HG03439 (cell line): ENCODE measurements at regions not wholly inside any gene's neighbourhood (a gene's known extent, or its start where the extent isn't known, plus 50 kb on each side); places are given as distances from the start of the nearest gene placed in this dataset.

Source experiments
- ATAC-seq: cut with Tn5 transposase; IDR thresholded peaks from one replicate; pipeline ENCODE4 v1.9.1; 2021; ENCODE audit warnings: mild to moderate bottlenecking, moderate library complexity; ENCODE audit not compliant: unreplicated experiment

DNA sequence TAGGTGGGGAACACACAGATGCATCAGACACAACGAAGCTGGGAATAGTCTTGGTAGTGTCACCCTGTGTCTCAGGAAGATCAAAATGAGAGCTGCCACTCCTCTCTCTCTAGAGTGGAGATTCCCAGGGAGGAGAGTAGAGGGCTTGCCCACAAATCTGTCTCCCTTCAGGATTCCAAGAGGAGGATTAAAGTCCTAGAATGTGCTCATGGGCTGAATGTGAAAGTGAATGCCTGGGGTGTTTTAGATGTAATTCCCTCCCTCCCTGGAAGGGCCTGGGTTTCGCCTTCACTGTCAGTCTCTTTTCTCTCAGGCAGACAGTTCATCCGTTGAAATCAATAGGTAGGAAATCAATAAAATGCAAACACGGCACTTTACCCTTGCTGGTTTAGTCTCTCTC lies 282.6 kb upstream of the PPARGC1A start:
- ATAC-seq = no peak

- no peak for ATAC-seq
These were observed 280.1 kb upstream of the PPARGC1A start for GRCh38 chr4:24169956-24170355.

- ATAC-seq = no peak
These were observed 278.8 kb upstream of the PPARGC1A start for GRCh38 chr4:24168658-24169057.

GRCh38 chr4:24166501-24166900 lies 276.7 kb upstream of the PPARGC1A start:
- ATAC-seq = no peak

DNA sequence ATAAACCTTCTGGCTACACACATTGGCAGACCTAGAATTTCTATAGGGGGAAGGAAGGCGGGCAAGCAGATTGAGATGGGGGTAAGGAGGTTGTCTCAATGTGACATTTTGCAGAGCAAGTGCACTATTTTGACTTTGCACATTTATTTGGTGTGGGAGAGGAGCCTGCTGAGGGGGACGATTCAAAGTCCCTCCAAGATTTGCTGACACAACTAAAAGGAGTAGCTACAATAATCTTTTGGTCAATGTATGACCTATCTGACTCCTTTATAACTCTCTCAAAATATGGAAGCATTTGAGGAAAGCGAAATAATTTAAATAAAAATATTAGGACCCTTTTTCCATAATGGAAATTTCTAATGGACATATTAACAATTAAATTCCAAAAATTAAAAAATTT lies 274.9 kb upstream of the PPARGC1A start:
- no peak for ATAC-seq

DNA sequence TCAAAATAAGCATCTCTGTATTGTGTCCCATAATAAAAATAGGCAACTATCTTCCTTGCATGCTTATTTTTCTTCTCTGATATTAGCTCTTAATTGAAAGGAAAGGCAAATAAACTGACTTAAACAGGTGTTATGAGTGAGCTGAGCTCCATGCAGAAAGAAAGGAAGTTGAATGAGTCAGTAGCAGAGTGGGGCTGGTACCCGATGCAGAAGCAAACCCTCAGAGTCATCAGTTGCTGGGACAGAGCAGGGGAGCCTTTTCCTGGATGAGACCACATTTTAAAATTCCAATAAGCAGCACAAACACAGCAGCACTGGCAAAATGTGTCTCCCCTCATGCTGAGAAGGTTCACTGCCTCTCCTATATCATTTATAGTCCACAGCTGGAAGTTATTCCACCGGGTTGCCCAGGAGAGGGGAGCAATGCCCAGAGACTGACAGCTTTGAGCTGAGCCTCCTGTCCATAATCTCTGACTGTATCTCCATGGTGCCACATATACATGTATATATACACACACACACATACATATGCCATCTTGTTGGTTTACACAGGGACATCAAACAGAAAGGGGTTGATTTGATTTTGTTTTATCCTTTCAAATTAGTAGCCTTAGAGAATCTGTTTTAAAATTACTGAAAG lies 274.3 kb upstream of the PPARGC1A start:
- ATAC-seq = no peak

GRCh38 chr4:24163314-24163713 lies 273.5 kb upstream of the PPARGC1A start:
- ATAC-seq = no peak

DNA sequence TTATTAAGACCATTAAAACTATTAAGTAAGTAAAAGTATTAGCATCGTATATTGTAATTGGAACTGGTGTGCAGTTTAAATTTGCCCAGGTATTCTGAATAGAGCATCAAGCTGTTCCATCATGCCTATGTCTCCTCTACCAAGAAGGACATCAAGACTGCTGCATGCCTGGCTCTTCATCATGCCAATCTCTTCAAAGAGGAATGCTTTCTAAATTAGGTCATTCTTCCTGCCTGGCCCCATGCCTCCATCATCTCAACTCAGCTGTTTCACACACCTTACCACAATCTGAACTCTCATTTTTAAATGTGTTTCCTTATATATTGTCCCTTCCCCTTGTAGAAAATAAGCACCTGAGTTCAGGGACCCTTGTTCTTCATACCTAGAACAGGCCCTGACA lies 270.5 kb upstream of the PPARGC1A start:
- ATAC-seq = no peak

GRCh38 chr4:24158031-24158430 lies 268.2 kb upstream of the PPARGC1A start:
- no peak for ATAC-seq

- no peak for ATAC-seq
These were observed 260.2 kb upstream of the PPARGC1A start for GRCh38 chr4:24150034-24150433.

GRCh38 chr4:24146127-24146526 lies 256.3 kb upstream of the PPARGC1A start:
- ATAC-seq = no peak

GRCh38 chr4:24145591-24145990 lies 255.7 kb upstream of the PPARGC1A start:
- ATAC-seq = no peak

- ATAC-seq = no peak
These were observed 254.5 kb upstream of the PPARGC1A start for GRCh38 chr4:24144381-24144780.

DNA sequence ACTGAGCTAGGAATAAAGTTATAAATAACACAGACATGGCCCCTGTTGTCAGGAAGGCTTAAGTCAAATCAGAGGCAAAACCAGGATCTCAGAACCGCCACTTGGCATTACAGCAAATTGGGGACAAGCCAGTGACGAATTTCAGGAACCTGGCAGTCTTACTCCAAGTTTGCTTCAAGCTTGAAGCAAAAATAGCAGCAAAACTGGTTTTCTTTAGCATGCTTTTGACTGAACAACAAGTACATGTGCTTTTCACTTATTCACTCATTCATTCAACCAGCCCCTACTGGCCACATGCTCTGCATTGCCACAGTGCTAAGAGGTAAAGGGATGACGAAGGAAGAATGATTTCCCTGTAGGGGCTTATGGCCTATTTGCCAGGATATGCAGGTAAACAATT lies 253.9 kb upstream of the PPARGC1A start:
- no peak for ATAC-seq

- no peak for ATAC-seq
These were observed 252.0 kb upstream of the PPARGC1A start for GRCh38 chr4:24141836-24142235.

DNA sequence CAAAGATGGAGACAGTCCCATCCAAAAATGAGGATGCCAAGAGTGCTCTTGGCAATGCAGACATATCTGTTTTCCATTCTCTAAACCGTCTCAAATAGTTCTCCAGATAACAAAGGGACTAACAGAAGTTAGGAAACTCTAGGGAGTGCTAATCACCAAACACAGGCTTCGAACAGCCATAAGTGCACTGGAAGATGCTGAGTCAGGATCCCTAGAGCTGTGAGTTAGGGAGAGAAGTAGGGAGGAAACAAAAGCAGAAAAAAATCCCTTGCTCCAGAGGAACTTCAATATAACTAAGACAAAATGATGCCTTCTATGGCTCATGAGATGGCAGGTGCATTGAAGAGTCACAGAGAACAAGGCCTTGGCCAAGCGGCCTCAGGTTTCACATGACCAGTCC lies 251.0 kb upstream of the PPARGC1A start:
- no peak for ATAC-seq

- ATAC-seq = no peak
These were observed 248.1 kb upstream of the PPARGC1A start for GRCh38 chr4:24137671-24138601.

- ATAC-seq = no peak
These were observed 242.3 kb upstream of the PPARGC1A start for GRCh38 chr4:24131954-24132673.

GRCh38 chr4:24130637-24131036 lies 240.8 kb upstream of the PPARGC1A start:
- no peak for ATAC-seq

DNA sequence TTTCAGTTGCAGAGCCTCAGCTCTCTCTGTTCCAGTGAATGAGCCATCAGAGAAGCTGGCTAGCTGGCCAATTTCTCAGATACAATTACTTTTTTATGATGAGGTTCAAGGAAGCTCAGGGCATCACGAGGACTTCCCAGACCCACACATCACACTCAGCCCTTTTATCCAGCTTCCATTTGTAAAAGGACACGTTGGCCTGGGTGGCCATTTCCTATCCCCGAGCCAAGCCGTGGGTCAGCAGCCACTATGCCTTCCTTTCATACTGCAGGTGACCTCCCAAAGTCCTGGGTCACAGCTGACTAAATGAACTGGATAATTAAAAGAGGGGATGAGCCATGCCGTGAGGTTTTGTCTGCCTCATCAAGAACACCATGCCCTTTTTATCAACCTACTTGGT lies 236.9 kb upstream of the PPARGC1A start:
- ATAC-seq = no peak

DNA sequence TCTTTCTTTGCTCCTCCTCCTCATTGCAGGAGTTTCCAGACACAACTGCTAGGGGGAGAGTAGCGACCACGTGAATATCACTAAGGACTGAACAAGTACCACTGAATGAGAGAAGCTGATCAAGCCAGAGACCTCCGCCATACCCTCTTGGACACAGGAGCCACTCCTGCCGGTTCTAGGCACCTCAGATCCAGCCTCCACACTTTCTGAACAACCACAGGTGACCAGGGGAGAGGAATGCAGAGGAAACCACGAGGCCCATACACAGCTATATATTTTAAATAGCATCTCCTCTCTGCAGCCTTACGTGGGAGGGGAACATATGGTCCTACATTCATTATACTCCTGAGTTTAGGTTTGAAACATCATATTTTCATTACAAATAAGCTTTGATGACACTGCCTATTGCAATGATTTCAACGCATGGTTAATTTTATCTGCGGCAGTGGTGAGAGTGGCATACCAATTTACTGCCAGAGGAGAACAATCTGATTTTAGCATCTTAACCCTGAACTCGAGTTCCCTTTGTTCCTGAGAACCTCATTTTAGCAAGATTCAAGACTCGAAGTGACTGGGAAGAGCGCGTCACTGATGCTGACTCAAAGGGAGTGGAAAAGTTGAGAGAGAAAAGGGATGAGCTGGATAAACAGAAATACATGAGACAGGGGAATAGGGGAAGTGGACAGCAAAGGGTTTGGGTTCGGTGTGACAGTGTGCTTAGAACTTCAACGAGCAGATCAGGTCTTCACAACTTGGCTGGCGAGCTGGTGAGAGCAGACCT lies 231.7 kb upstream of the PPARGC1A start:
- ATAC-seq = no peak
